Stimulated activated CD4-positive, alpha-beta T cell treated with anti-CD3 and anti-CD28 coated beads, Interleukin-15, amount 100 ng/mL, for 24 hours (primary cell): ENCODE measurements at regions not wholly inside any gene's neighbourhood (a gene's known extent, or its start where the extent isn't known, plus 50 kb on each side); places are given as distances from the start of the nearest gene placed in this dataset.
"Not testable (repeated sequence)": the region's sequence is repeated elsewhere in the genome, so short reads cannot be mapped to it uniquely, and the experiment has no call there.

Experiments
- DNase-seq: peaks from one replicate; pipeline ENCODE4 v3.0.0-alpha.2; 2020

- DNase-seq: no peak
Observed at GRCh38 chr3:17820275-17820674, 77.8 kb upstream of the TBC1D5 start.

GRCh38 chr3:17817973-17818372 is 75.5 kb upstream of the TBC1D5 start:
- not testable (repeated sequence) for DNase-seq

- no peak for DNase-seq
Observed at GRCh38 chr3:17817545-17817944, 75.1 kb upstream of the TBC1D5 start.

GRCh38 chr3:17816839-17817238 is 74.4 kb upstream of the TBC1D5 start:
- not testable (repeated sequence) for DNase-seq

GRCh38 chr3:17812328-17812727 is 69.9 kb upstream of the TBC1D5 start:
- DNase-seq: not testable (repeated sequence)

- DNase-seq: no peak
Observed at GRCh38 chr3:17811646-17812045, 69.2 kb upstream of the TBC1D5 start.

GRCh38 chr3:17810759-17811158 is 68.3 kb upstream of the TBC1D5 start:
- no peak for DNase-seq

- no peak for DNase-seq
Observed at GRCh38 chr3:17808994-17809393, 66.6 kb upstream of the TBC1D5 start.

- no peak for DNase-seq
Observed at GRCh38 chr3:17806876-17807275, 64.4 kb upstream of the TBC1D5 start.

- DNase-seq: no peak
Observed at GRCh38 chr3:17806201-17806600, 63.8 kb upstream of the TBC1D5 start.

- no peak for DNase-seq
Observed at GRCh38 chr3:17805461-17805940, 63.1 kb upstream of the TBC1D5 start.

GRCh38 chr3:17802950-17803349 is 60.5 kb upstream of the TBC1D5 start:
- DNase-seq: no peak

GRCh38 chr3:17801131-17801530 is 58.7 kb upstream of the TBC1D5 start:
- no peak for DNase-seq

GRCh38 chr3:17800232-17800631 is 57.8 kb upstream of the TBC1D5 start:
- DNase-seq: no peak

- DNase-seq: no peak
Observed at GRCh38 chr3:17799312-17799711, 56.9 kb upstream of the TBC1D5 start.

GRCh38 chr3:17798000-17798399 is 55.6 kb upstream of the TBC1D5 start:
- no peak for DNase-seq

- no peak for DNase-seq
Observed at GRCh38 chr3:17795711-17796110, 53.3 kb upstream of the TBC1D5 start.

- no peak for DNase-seq
Observed at GRCh38 chr3:17795280-17795679, 52.8 kb upstream of the TBC1D5 start.

- no peak for DNase-seq
Observed at GRCh38 chr3:17793542-17794195, 51.2 kb upstream of the TBC1D5 start.
